Coronary artery (tissue), 2 donors: ENCODE measurements at regions not wholly inside any gene's neighbourhood (a gene's known extent, or its start where the extent isn't known, plus 50 kb on each side); places are given as distances from the start of the nearest gene placed in this dataset.

Experiments used
- DNase-seq: peaks from one replicate; pipeline ENCODE4 v3.0.0-alpha.2; 2017; ENCODE audit warnings: low spot score
- H3K27ac ChIP-seq, 2 donors: fragments of 200-600 bp; sonication (generic); one replicate each; pipeline ENCODE4 v1.5.1; 2016 to 2019
- H3K4me3 ChIP-seq: fragments of 200-600 bp; sonication (generic); 2 replicates; pipeline ENCODE4 v1.5.1; 2016; ENCODE audit warnings: mild to moderate bottlenecking, moderate library complexity
- TF ChIP-seq, protein P1 (sequence below): fragments of 200-600 bp; sonication (generic); IDR thresholded peaks from one replicate; pipeline ENCODE4 v1.5.1; 2019; ENCODE audit warnings: antibody characterized with exemption

DNA sequence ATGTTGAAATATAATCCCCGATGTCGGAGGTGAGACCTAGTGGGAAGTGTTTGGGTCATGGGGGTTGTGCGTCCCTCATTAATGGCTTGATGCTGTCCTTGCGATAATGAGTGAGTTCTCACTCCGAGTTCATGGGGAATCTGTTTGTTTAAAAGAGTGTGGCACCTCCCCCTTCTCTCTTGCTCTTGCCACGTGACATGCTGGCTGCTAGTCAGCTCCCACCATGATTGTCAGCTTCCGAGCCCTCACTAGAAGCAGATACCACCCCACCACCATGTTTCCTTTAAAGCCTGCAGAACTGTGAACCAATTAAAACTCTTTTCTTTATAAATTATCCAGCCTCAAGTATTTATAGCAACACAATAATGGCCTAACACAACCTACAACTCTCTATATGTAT lies 166.3 kb upstream of the MBNL1 start:
- DNase-seq: no peak
- TF ChIP-seq, protein P1, sequence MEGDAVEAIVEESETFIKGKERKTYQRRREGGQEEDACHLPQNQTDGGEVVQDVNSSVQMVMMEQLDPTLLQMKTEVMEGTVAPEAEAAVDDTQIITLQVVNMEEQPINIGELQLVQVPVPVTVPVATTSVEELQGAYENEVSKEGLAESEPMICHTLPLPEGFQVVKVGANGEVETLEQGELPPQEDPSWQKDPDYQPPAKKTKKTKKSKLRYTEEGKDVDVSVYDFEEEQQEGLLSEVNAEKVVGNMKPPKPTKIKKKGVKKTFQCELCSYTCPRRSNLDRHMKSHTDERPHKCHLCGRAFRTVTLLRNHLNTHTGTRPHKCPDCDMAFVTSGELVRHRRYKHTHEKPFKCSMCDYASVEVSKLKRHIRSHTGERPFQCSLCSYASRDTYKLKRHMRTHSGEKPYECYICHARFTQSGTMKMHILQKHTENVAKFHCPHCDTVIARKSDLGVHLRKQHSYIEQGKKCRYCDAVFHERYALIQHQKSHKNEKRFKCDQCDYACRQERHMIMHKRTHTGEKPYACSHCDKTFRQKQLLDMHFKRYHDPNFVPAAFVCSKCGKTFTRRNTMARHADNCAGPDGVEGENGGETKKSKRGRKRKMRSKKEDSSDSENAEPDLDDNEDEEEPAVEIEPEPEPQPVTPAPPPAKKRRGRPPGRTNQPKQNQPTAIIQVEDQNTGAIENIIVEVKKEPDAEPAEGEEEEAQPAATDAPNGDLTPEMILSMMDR: no peak
- Histone ChIP-seq H3K4me3 (no peak overlapping the region), H3K27ac (no peak overlapping the region)

DNA sequence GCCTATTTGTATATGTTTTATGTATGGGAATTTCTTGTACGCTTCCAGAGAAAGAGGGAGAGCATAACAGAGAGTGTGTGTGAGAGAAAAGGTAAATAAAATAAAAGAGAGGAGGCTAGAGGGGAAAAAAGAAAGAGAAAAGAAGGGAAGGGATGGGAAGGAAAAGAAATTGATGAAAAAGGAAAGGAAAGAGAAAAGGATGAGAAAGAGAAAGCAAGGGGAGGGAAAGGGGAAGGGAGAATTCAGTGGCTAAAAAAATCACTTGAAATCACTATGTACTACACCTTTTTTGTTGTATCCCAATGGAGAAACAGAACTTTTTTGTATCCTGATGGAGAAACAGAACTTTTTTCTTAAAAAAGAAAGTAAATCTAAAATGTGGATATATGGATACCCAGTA lies 165.5 kb upstream of the MBNL1 start:
- Histone ChIP-seq H3K4me3 (no peak overlapping the region), H3K27ac (no peak overlapping the region)
- no peak for DNase-seq
- TF ChIP-seq, protein P1: no peak

DNA sequence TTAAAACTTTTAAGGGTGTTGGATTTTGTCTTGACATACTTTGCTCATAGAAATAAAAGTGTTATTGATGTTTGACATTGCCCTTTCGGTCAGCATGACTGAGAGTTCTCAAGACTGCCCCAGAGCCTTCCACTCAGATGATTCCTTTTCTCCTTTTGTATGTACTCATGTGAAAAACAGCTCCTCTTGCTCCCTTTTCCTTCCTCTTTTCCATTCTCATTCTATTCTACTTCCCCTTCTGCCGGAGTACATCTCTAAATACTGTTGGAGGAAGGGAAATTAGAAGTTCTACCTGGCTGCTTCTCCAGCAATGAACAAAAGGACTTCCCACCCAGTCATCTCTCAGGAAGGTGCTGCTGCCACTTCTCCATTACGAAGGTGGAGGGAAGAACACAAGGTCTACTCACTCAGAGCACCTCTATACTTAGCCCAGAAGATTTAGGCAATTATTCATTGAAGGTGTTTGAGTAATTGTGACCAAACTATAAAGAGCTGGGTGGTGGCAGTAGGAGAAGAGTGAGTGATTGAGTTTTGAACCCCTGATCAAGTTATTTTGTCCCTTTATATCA lies 163.8 kb upstream of the MBNL1 start:
- DNase-seq: no peak
- Histone ChIP-seq H3K27ac (no peak overlapping the region), H3K4me3 (no peak overlapping the region)
- TF ChIP-seq, protein P1: no peak

DNA sequence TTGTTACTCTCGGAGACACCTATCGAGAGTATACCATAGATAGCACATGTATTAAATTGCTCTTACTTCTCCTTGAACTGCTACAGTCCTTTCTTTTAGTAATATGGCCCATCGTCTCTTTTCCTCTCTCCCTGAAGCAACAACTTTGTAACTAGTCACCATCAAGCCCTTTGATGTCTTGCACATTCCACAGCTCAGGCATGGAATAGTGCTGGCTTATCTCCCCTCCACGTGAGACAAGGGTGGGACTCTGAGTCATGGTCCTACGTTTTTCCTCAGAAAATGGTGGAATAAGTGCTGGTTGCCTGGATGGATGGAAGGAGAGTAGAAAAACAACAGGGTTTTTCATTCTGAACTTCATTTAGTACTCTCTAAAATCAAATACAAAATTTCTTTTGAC lies 163.3 kb upstream of the MBNL1 start:
- Histone ChIP-seq H3K4me3 (no peak overlapping the region), H3K27ac (no peak overlapping the region)
- TF ChIP-seq, protein P1: no peak
- no peak for DNase-seq

DNA sequence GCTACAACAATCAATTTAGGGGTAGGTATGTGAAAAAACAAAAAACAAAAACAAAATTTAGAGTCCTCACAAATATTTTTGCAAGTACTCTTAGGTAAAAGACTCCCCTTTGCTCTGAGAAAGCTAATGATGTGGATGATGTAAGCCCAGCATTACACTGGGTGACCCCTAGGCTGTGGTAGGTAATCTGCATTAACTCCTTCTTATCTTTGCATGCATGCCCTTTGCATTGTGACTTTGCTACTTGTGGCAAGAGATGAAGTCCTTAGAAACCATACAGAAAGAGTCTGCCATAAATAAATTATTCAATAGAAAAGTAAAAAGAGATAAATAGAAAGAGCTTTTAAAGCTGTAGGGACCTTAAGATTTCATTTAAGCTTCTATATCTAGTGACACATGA lies 159.7 kb upstream of the MBNL1 start:
- Histone ChIP-seq H3K27ac (no peak overlapping the region), H3K4me3 (no peak overlapping the region)
- DNase-seq: no peak
- TF ChIP-seq, protein P1: no peak

DNA sequence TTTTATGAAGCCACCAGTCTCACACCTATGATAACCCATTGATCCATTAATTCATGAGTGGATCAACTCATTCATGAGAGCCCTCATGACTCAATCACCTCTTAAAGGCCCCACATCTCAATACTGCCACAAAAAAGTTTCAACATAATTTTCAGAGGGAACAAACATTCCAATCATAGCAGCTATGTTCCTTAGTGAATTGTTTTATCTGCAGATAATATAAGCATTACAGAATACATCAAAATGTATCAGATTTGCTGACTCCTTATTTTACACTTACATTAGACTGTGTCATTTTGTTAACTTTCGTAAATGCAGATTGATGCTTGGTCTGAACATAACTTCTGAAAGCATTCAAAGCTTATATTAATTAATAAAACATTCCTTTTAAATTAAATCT lies 155.3 kb upstream of the MBNL1 start:
- DNase-seq: no peak
- TF ChIP-seq, protein P1: no peak
- Histone ChIP-seq H3K27ac (peak overlapping the region in 1 of 2 donors; percentile 23), H3K4me3 (no peak overlapping the region)

DNA sequence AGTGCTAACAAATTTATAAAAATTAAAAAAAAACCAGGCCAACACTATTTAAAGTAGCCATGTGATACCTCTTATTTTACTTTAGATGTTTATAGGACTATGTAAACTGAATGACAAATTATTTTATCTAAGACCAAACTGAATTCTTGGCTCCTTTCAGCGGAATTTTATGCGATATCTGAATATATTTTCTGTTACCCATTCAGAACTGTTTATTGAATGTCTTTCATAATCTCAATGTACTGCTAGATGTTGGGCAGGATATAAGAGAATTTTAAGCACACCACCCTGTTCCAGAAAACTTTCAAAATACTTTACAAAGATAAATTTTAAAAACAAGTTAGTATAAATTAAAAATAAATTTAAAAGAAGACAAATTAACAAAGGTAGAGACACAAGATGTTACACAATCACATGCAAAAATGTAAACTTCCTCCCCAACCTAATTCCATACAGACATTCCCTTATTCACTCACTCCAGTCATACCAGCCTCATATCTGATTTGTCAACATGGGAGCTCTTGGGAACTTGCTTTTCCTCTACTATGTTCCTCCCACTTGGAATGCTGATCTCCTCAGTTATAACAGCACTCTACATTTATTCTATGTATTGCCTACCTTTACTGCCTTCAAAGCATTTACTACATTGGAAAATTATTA lies 154.6 kb upstream of the MBNL1 start:
- Histone ChIP-seq H3K4me3 (no peak overlapping the region), H3K27ac (peak overlapping the region in 1 of 2 donors; percentile 56)
- TF ChIP-seq, protein P1: no peak
- no peak for DNase-seq
